EH (cell line): ENCODE measurements at regions not wholly inside any gene's neighbourhood (a gene's known extent, or its start where the extent isn't known, plus 50 kb on each side); places are given as distances from the start of the nearest gene placed in this dataset.
A peak's percentile ranks its signal among the peaks of the same experiment; 100 is the strongest.

Experiments used
- DNase-seq: peaks from one replicate; pipeline ENCODE4 v3.0.0-alpha.2; 2015; ENCODE audit warnings: low read depth

GRCh38 chr13:63690672-63691071 is 2275.0 kb upstream of the PCDH20 start:
- DNase-seq, result no peak

- no peak for DNase-seq
These were observed 2269.2 kb upstream of the PCDH20 start for GRCh38 chr13:63684822-63685221.

GRCh38 chr13:63680704-63681103 is 2265.1 kb upstream of the PCDH20 start:
- DNase-seq, result no peak

- DNase-seq, result no peak
These were observed 2255.6 kb upstream of the PCDH20 start for GRCh38 chr13:63671296-63671695.

GRCh38 chr13:63651394-63651793 is 2235.7 kb upstream of the PCDH20 start:
- no peak for DNase-seq

- DNase-seq, result no peak
These were observed 2227.9 kb upstream of the PCDH20 start for GRCh38 chr13:63643543-63643942.

GRCh38 chr13:63636316-63636993 is 2220.8 kb upstream of the PCDH20 start:
- DNase-seq, result no peak

- DNase-seq, result no peak
These were observed 2216.7 kb upstream of the PCDH20 start for GRCh38 chr13:63632321-63632720.

GRCh38 chr13:63631006-63631405 is 2215.4 kb upstream of the PCDH20 start:
- no peak for DNase-seq

- no peak for DNase-seq
These were observed 2213.9 kb upstream of the PCDH20 start for GRCh38 chr13:63629591-63629990.

GRCh38 chr13:63628310-63628709 is 2212.7 kb upstream of the PCDH20 start:
- DNase-seq, result no peak

GRCh38 chr13:63625869-63626268 is 2210.2 kb upstream of the PCDH20 start:
- DNase-seq, result peak; percentile 25

- DNase-seq, result no peak
These were observed 2199.4 kb upstream of the PCDH20 start for GRCh38 chr13:63614874-63615612.

- DNase-seq, result no peak
These were observed 2191.5 kb upstream of the PCDH20 start for GRCh38 chr13:63607153-63607552.

GRCh38 chr13:63605962-63606361 is 2190.3 kb upstream of the PCDH20 start:
- DNase-seq, result no peak

- no peak for DNase-seq
These were observed 2189.8 kb upstream of the PCDH20 start for GRCh38 chr13:63605403-63605802.

- DNase-seq, result no peak
These were observed 2180.2 kb upstream of the PCDH20 start for GRCh38 chr13:63595811-63596210.

GRCh38 chr13:63586467-63586866 is 2170.8 kb upstream of the PCDH20 start:
- no peak for DNase-seq

- no peak for DNase-seq
These were observed 2163.1 kb upstream of the PCDH20 start for GRCh38 chr13:63578796-63579195.

GRCh38 chr13:63567031-63567430 is 2151.4 kb upstream of the PCDH20 start:
- no peak for DNase-seq

- no peak for DNase-seq
These were observed 2138.5 kb upstream of the PCDH20 start for GRCh38 chr13:63554157-63554556.

GRCh38 chr13:63551731-63552130 is 2136.1 kb upstream of the PCDH20 start:
- DNase-seq, result no peak

GRCh38 chr13:63546524-63546923 is 2130.9 kb upstream of the PCDH20 start:
- no peak for DNase-seq

GRCh38 chr13:63542770-63543169 is 2127.1 kb upstream of the PCDH20 start:
- no peak for DNase-seq
